Activated naive CD4-positive, alpha-beta T cell treated with anti-CD3 and anti-CD28 coated beads for 36 hours (primary cell): ENCODE measurements at regions not wholly inside any gene's neighbourhood (a gene's known extent, or its start where the extent isn't known, plus 50 kb on each side); places are given as distances from the start of the nearest gene placed in this dataset.

Experiments
- CTCF ChIA-PET: fragments of 350-600 bp; sonication (Branson Sonifier 250); formaldehyde crosslinking; loops from one replicate; lab custom pipeline; 2021; ENCODE audit warnings: antibody characterized with exemption; lab: Charles Lee
- DNase-seq: peaks from one replicate; pipeline ENCODE4 v3.0.0-alpha.2; 2020
- H3K27ac Mint-ChIP-seq: one replicate; pipeline ENCODE4 v1.8.0; 2021; ENCODE audit warnings: mild to moderate bottlenecking, mixed read lengths
- H3K27me3 Mint-ChIP-seq: one replicate; pipeline ENCODE4 v1.8.0; 2021; ENCODE audit warnings: low read depth, mixed read lengths
- H3K36me3 Mint-ChIP-seq: one replicate; pipeline ENCODE4 v1.8.0; 2021; ENCODE audit warnings: low read depth, mixed read lengths
- H3K4me1 Mint-ChIP-seq: one replicate; pipeline ENCODE4 v1.8.0; 2021; ENCODE audit warnings: low read depth, mixed read lengths
- H3K4me3 Mint-ChIP-seq: one replicate; pipeline ENCODE4 v1.8.0; 2021; ENCODE audit warnings: mild to moderate bottlenecking, moderate library complexity, mixed read lengths
- H3K9me3 Mint-ChIP-seq: one replicate; pipeline ENCODE4 v1.8.0; 2021; ENCODE audit warnings: mixed read lengths
- intact Hi-C: fragments of 100-400 bp; cut with micrococcal nuclease; formaldehyde crosslinking; loops from one replicate; pipeline ENCODE4 v1.15.1; 2023

- H3K4me1 Mint-ChIP-seq, result peaks cover 4% of the 10 kb centered on the region
- DNase-seq, result no peak
- CTCF ChIA-PET, result no interaction called here
- H3K27me3 Mint-ChIP-seq, result peaks cover 45% of the 10 kb centered on the region
- no peaks in the 10 kb centered on the region for H3K36me3 Mint-ChIP-seq
- H3K4me3 Mint-ChIP-seq, result no peak overlapping the region
- intact Hi-C loops, result no loop called here
- no peak overlapping the region for H3K27ac Mint-ChIP-seq
- peaks cover 3% of the 10 kb centered on the region for H3K9me3 Mint-ChIP-seq
Measured at GRCh38 chr15:94840794-94841783, 609.7 kb downstream of the MCTP2 start.

GRCh38 chr15:94843060-94843459 lies 611.7 kb downstream of the MCTP2 start:
- Mint-ChIP-seq H3K4me1 (peaks cover 4% of the 10 kb centered on the region), H3K27ac (no peak overlapping the region), H3K36me3 (no peaks in the 10 kb centered on the region), H3K4me3 (no peak overlapping the region), H3K27me3 (peaks cover 60% of the 10 kb centered on the region), H3K9me3 (peaks cover 8% of the 10 kb centered on the region)
- intact Hi-C loops, result no loop called here
- no peak for DNase-seq
- CTCF ChIA-PET, result no interaction called here

GRCh38 chr15:94844198-94844537 lies 612.8 kb downstream of the MCTP2 start:
- H3K9me3 Mint-ChIP-seq, result peaks cover 8% of the 10 kb centered on the region

GRCh38 chr15:94844538-94845389 lies 613.4 kb downstream of the MCTP2 start:
- CTCF ChIA-PET, result no interaction called here
- Mint-ChIP-seq H3K36me3 (no peaks in the 10 kb centered on the region), H3K27ac (no peak overlapping the region), H3K4me1 (peaks cover 4% of the 10 kb centered on the region), H3K4me3 (no peak overlapping the region), H3K9me3 (peaks cover 8% of the 10 kb centered on the region), H3K27me3 (peaks cover 62% of the 10 kb centered on the region)
- no peak for DNase-seq
- intact Hi-C loops, result no loop called here

More at GRCh38 chr15:94844198-94844537, 612.8 kb downstream of the MCTP2 start:
- H3K4me3 Mint-ChIP-seq, result no peak overlapping the region
- peaks cover 4% of the 10 kb centered on the region for H3K4me1 Mint-ChIP-seq
- intact Hi-C loops, result no loop called here
- no peaks in the 10 kb centered on the region for H3K36me3 Mint-ChIP-seq
- H3K27me3 Mint-ChIP-seq, result peaks cover 61% of the 10 kb centered on the region
- H3K27ac Mint-ChIP-seq, result no peak overlapping the region
- DNase-seq, result no peak
- CTCF ChIA-PET, result no interaction called here

GRCh38 chr15:94845390-94845716 lies 614.0 kb downstream of the MCTP2 start:
- Mint-ChIP-seq H3K36me3 (no peaks in the 10 kb centered on the region), H3K4me1 (peaks cover 4% of the 10 kb centered on the region), H3K27ac (no peak overlapping the region), H3K9me3 (peaks cover 8% of the 10 kb centered on the region), H3K27me3 (peaks cover 59% of the 10 kb centered on the region), H3K4me3 (no peak overlapping the region)
- intact Hi-C loops, result no loop called here
- no peak for DNase-seq
- CTCF ChIA-PET, result no interaction called here

- CTCF ChIA-PET, result no interaction called here
- peaks cover 4% of the 10 kb centered on the region for H3K4me1 Mint-ChIP-seq
- H3K27ac Mint-ChIP-seq, result no peak overlapping the region
- no peak for DNase-seq
- H3K9me3 Mint-ChIP-seq, result peaks cover 5% of the 10 kb centered on the region
- peaks cover 50% of the 10 kb centered on the region for H3K27me3 Mint-ChIP-seq
- H3K4me3 Mint-ChIP-seq, result no peak overlapping the region
- no peaks in the 10 kb centered on the region for H3K36me3 Mint-ChIP-seq
- intact Hi-C loops, result no loop called here
Measured at GRCh38 chr15:94847325-94847724, 616.0 kb downstream of the MCTP2 start.

GRCh38 chr15:94848054-94848453 lies 616.7 kb downstream of the MCTP2 start:
- DNase-seq, result no peak
- H3K36me3 Mint-ChIP-seq, result no peaks in the 10 kb centered on the region
- no peak overlapping the region for H3K4me3 Mint-ChIP-seq
- peaks cover 46% of the 10 kb centered on the region for H3K27me3 Mint-ChIP-seq
- H3K4me1 Mint-ChIP-seq, result peaks cover 4% of the 10 kb centered on the region
- H3K9me3 Mint-ChIP-seq, result peaks cover 5% of the 10 kb centered on the region
- no peak overlapping the region for H3K27ac Mint-ChIP-seq
- CTCF ChIA-PET, result no interaction called here
- intact Hi-C loops, result no loop called here

GRCh38 chr15:94855018-94855408 lies 623.7 kb downstream of the MCTP2 start:
- no peaks in the 10 kb centered on the region for H3K9me3 Mint-ChIP-seq

GRCh38 chr15:94855409-94856266 lies 624.3 kb downstream of the MCTP2 start:
- DNase-seq, result no peak
- Mint-ChIP-seq H3K4me1 (no peaks in the 10 kb centered on the region), H3K27me3 (peaks cover 12% of the 10 kb centered on the region), H3K9me3 (no peaks in the 10 kb centered on the region), H3K4me3 (no peak overlapping the region), H3K36me3 (no peaks in the 10 kb centered on the region), H3K27ac (no peak overlapping the region)
- CTCF ChIA-PET, result no interaction called here
- intact Hi-C loops, result no loop called here

More at GRCh38 chr15:94855018-94855408, 623.7 kb downstream of the MCTP2 start:
- H3K4me1 Mint-ChIP-seq, result no peaks in the 10 kb centered on the region
- intact Hi-C loops, result no loop called here
- no peaks in the 10 kb centered on the region for H3K36me3 Mint-ChIP-seq
- CTCF ChIA-PET, result no interaction called here
- no peak overlapping the region for H3K27ac Mint-ChIP-seq
- DNase-seq, result no peak
- H3K27me3 Mint-ChIP-seq, result peaks cover 12% of the 10 kb centered on the region
- no peak overlapping the region for H3K4me3 Mint-ChIP-seq

- peaks cover 10% of the 10 kb centered on the region for H3K27me3 Mint-ChIP-seq
- CTCF ChIA-PET, result no interaction called here
- intact Hi-C loops, result no loop called here
Measured at GRCh38 chr15:94856267-94856854, 625.0 kb downstream of the MCTP2 start.

GRCh38 chr15:94857466-94857865 lies 626.1 kb downstream of the MCTP2 start:
- H3K4me1 Mint-ChIP-seq, result no peaks in the 10 kb centered on the region
- CTCF ChIA-PET, result no interaction called here
- DNase-seq, result no peak
- H3K27ac Mint-ChIP-seq, result no peak overlapping the region
- H3K9me3 Mint-ChIP-seq, result no peaks in the 10 kb centered on the region
- H3K4me3 Mint-ChIP-seq, result no peak overlapping the region
- H3K36me3 Mint-ChIP-seq, result no peaks in the 10 kb centered on the region
- peaks cover 9% of the 10 kb centered on the region for H3K27me3 Mint-ChIP-seq
- intact Hi-C loops, result no loop called here

More at GRCh38 chr15:94856267-94856854, 625.0 kb downstream of the MCTP2 start:
- DNase-seq, result no peak
- Mint-ChIP-seq H3K27ac (no peak overlapping the region), H3K9me3 (no peaks in the 10 kb centered on the region), H3K4me1 (no peaks in the 10 kb centered on the region), H3K4me3 (no peak overlapping the region), H3K36me3 (no peaks in the 10 kb centered on the region)

- H3K9me3 Mint-ChIP-seq, result no peaks in the 10 kb centered on the region
Measured at GRCh38 chr15:94858011-94858410, 626.6 kb downstream of the MCTP2 start.

More at GRCh38 chr15:94858011-94858410, 626.6 kb downstream of the MCTP2 start:
- no peaks in the 10 kb centered on the region for H3K4me1 Mint-ChIP-seq
- intact Hi-C loops, result no loop called here
- CTCF ChIA-PET, result no interaction called here
- no peak for DNase-seq
- no peak overlapping the region for H3K4me3 Mint-ChIP-seq
- H3K27me3 Mint-ChIP-seq, result peaks cover 7% of the 10 kb centered on the region
- no peak overlapping the region for H3K27ac Mint-ChIP-seq
- H3K36me3 Mint-ChIP-seq, result no peaks in the 10 kb centered on the region
